HG03108 (cell line): ENCODE measurements at regions not wholly inside any gene's neighbourhood (a gene's known extent, or its start where the extent isn't known, plus 50 kb on each side); places are given as distances from the start of the nearest gene placed in this dataset.

Experiments
- ATAC-seq: cut with Tn5 transposase; IDR thresholded peaks from one replicate; pipeline ENCODE4 v1.9.1; 2021; ENCODE audit warnings: moderate library complexity; ENCODE audit not compliant: unreplicated experiment

DNA sequence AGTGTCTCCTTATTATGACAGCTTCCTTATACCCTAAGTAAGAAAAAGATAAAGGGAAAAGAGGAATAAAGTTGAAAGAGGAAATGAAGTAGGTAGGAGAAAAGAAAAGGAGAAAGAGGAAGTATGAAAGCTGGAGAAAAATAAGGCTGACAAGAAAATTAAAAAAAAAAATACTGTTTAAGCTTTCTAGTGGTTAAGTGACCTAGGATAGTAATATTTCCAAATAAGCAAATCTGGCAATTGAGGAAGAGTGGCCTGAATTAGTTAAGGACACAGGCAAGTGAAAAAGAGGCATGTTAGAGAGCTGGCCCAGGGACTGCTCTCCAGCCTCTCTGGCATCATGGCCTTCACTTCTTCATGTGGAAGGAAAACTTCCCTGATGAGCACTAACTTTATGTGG lies 76.5 kb upstream of the ADGRF1 start:
- no peak for ATAC-seq

DNA sequence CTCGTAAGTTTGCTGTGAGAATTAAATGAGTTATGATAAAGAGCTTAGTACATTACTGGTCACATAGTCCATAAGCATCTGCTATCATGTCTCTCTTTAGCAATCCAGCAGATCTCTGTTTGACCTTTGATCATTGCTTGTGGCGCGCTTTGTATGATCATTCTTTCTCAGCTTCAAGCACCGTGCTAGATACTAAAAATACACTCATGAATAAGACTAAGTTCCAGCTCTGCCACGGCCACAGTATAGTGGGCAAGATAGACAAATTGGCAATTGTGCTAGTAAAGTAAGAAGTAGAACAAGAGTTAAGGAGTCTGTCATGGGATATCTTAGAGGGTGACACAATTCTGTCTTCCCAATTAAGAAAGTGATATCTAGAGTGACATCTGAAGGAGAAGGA lies 75.2 kb upstream of the ADGRF1 start:
- no peak for ATAC-seq

- ATAC-seq: no peak
These were observed 74.5 kb upstream of the ADGRF1 start for GRCh38 chr6:47116606-47117005.

DNA sequence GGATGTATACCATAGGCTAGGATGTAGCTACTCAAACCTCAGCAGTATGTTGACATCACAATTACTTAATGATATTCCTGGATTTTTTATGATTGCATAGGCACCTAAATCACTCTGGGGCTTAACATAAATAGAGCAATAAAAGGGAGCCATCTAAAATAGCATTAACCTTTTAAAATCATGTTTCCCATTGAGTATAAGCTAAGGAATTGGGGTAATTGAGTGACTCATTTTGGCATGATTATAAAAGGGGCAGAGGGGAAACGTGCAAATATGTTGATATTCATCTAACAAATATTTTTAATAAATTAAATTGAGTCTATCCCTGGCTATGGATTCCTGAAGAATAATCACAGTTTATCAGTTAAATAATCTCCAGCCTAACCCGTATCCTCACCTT lies 74.0 kb upstream of the ADGRF1 start:
- no peak for ATAC-seq

GRCh38 chr6:47114460-47114859 lies 72.3 kb upstream of the ADGRF1 start:
- no peak for ATAC-seq

DNA sequence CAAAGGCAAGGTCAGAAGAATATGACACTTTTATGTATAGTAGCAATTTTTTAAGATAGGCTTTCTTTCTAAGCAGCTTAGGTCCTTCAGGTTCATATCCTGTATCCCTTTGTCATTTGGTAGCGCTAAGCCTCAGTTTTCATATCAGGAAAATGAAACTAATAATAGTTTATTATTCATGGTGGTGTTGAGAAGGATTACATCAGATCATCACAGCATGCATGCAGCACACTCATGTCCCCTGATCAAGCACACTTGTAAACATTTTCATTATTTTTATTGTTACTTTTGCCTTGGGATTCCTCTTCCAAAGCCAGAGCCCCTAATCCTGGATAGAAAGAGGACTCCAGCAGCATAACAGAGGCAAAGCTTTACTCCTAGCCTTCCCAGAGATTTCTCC lies 70.2 kb upstream of the ADGRF1 start:
- no peak for ATAC-seq

DNA sequence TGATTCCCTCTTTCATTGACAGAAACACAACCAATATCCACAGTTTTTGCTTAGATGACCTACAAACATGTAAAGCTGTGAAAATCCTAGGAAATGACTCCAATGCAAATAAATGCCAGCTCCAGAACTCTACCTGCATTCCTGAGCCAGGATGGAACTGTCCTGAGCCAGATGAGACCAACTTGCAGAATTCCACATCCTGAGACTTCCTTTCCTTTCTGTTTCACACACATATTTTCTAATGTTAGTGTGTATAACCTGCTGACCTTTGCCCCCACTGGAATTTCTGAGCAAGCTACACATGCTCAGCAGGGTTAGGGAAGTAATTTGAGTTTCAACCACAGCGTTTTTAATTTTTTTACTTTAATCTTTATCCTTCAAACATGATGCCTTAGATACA lies 69.6 kb upstream of the ADGRF1 start:
- no peak for ATAC-seq

DNA sequence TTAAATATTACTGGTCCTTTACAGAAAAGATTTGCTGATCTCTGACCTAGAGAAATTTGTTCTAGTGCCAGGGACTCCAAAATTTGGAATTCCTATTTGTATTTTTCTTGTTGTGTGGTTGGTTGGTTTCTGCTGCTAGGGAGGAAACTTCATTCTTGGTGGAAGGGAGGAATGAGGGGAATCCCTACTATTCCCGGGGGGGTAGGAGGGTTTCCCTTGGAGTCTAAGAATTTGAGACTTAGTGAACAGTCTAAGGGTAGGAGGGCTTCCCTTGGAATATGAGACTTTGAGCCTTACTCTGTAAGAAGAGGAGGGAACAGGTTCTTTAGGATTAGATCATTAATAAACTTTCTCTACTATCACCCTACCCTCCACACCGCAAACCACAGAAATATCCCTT lies 67.1 kb upstream of the ADGRF1 start:
- no peak for ATAC-seq

GRCh38 chr6:47106721-47107197 lies 64.6 kb upstream of the ADGRF1 start:
- ATAC-seq: no peak

- no peak for ATAC-seq
These were observed 64.1 kb upstream of the ADGRF1 start for GRCh38 chr6:47106216-47106615.

DNA sequence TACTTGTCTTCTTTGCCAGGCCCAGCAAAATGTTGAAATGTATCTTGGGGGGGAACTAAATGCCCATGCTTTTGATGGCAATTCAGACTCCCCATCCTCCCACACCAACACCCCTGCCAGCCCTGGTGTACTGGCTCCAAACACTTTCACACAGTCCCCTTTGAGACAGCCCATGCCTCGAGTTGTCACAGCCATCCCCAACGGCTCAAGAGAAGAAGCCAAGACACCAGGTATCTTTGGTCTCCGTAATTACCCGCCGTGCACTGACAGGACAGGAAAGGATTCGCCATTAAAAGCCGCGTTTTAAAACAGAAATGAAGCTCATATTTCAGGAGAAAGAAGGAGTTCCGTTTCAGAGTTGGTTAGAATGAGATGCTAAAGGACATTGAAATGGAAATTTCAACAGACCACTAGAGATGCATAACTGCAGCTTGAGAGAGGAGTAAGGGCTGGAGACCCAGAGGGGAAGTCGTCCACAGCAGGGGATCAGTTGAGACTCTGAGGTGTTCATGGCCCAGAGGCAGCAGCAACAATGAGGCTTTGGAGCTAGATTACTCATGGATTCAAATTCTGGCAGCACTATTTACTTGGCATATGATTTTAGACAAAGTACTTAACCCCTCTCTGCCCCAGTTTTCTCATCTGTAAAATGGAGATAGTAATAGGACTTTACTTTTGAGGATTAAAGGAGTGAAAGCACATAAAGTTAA lies 63.5 kb upstream of the ADGRF1 start:
- ATAC-seq: no peak

GRCh38 chr6:47103931-47104330 lies 61.8 kb upstream of the ADGRF1 start:
- ATAC-seq: no peak

DNA sequence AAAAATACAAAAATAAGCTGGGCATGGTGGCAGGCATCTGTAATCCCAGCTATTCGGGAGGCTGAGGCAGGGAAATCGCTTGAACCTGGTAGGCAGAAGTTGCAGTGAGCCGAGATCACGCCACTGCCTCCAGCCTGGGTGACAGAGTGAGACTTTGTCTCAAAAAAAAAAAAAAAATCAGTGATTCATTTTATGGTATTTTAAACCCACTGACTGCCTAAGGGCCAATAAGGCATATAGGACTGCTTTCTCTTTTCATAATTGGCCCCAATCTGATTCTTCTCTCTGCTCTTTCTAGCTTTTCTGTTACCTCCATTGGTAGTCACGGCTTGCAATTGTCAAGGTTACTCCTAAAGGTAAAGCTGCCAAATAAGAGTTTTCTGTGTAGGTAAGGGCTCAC lies 60.2 kb upstream of the ADGRF1 start:
- no peak for ATAC-seq

DNA sequence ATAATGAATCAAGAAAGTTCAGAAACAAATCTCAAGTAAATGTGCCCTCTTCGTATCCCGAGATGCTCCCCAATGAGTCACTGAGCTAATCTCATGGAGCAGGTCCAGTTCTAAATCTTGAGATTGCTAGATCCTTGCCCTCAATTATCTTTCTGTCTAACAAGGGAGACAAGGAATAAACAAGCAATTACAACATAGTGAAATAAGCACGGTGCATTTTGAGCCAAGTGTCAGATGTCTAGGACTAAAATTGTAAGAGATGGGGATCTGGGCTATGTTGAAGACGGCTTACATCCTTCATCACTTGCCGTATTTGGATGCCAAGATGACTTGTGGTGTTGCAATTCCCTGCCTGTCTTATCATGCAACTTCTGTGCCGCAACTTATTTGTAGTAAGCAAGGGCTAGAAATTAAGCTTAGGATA lies 56.5 kb upstream of the ADGRF1 start:
- no peak for ATAC-seq

DNA sequence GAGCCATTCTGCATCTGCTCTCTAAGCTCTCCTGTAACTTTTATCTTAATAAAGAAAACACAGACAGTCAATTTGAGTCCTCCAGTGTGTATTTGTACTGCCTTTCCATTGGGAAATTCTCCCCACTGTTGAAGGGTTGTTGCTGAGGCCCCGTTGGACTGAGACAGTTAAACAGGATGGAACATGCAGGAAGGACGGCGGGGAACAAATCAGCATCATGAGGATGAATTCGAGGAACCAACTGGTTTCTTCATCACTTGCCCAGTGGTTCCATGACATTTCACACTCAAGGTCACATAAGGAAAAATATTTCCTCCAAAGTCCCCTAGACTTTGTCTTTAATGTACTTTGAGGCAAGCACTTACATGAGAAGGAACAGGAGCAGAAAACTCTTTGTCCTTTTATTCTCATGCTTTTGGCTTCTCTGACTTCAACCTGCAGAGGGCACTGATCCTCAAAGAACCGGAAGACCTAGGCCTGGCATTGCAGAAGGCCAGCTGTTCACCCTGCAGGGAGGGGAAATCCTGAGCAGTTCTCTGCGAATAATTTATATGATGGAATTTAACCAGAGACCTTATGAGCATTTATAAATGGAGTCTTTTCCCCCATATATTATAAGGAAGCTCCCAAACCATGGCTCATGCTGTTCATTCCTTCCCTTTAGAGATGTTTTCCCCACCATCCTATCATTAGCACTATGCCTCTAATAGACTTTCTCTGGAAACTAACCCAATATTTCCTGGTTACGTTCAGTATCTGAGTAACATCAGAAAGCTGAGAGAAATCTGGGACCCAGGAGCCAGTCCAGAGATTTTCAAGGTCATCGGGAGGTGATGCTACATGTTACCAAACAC lies 55.2 kb upstream of the ADGRF1 start:
- ATAC-seq: peak; percentile 90

DNA sequence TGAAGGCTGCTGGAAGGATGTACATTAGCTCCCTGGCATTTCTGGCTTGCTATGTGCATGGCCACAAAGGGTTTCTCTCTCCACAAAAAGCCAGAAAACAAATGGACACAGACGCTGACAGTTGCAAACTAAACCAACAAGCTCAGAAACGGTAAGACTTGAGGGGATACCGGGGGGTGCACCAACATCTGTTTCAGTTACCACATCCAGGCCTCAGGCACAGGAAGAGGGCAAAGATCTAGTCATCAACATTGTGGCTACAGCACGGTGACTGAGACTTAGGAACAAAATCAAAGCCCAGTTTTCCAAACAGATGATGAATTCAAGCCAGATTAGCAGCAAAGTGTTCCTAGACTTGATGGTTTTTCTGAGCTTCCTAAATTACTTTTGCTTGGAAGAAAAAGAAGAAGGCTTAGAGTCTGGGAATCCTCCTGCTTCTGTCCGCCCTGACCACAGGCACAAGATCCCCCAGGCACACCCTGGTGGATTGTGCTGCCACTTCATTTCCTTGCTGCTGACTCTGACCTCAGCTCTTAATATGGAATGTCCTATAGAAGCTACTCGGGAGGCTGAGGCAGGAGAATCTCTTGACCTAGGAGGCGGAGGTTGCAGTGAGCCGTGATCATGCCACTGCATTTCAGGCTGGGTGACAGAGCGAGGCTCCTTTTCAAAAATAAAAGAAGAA lies 54.2 kb upstream of the ADGRF1 start:
- no peak for ATAC-seq

GRCh38 chr6:47094241-47094925 lies 52.3 kb upstream of the ADGRF1 start:
- ATAC-seq: no peak

GRCh38 chr6:47093169-47093568 lies 51.0 kb upstream of the ADGRF1 start:
- ATAC-seq: no peak

DNA sequence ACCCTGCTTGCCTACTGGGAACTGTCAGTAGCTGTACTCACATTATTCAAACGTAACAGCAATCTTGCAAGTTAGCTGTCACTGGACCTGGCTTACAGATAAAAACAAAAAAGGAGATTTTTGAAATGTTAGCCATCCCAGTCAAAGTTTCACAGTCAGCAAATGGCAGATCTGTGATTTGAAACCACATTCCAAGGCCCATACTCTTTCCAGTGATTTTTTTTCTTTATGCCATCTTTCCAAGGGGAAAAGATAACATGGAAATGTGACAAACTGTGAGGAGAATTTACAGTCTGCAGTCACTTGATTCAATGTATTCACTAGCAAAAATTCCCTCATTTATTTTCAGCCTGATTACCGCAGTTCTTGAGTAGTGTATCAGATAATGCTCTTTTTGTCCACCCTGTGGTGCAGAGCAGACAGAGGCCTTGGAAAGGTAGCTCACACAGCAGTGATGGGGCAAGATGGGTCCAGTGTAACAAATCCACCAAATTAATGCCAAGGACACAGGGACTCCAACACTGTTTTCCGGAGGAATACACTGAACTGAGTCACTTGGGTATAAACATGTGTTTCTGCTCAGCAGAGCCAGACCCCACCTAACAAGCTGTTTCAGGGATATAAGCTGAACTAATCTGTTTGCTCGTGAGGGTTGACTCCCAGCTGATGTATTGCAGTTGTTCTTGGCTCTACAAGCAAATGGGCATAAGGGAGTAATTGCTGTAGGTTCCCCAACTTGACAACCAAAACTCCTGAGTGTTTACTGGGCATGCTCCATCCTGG lies 49.9 kb upstream of the ADGRF1 start:
- no peak for ATAC-seq
